Activated CD8-positive, alpha-beta memory T cell treated with anti-CD3 and anti-CD28 coated beads for 4 hours (primary cell): ENCODE measurements at regions not wholly inside any gene's neighbourhood (a gene's known extent, or its start where the extent isn't known, plus 50 kb on each side); places are given as distances from the start of the nearest gene placed in this dataset.

ENCODE experiments used
- DNase-seq, 2 donors: peaks; one replicate each; pipeline ENCODE4 v3.0.0-alpha.2; 2020; ENCODE audit warnings: low read depth in 2 of 2

DNA sequence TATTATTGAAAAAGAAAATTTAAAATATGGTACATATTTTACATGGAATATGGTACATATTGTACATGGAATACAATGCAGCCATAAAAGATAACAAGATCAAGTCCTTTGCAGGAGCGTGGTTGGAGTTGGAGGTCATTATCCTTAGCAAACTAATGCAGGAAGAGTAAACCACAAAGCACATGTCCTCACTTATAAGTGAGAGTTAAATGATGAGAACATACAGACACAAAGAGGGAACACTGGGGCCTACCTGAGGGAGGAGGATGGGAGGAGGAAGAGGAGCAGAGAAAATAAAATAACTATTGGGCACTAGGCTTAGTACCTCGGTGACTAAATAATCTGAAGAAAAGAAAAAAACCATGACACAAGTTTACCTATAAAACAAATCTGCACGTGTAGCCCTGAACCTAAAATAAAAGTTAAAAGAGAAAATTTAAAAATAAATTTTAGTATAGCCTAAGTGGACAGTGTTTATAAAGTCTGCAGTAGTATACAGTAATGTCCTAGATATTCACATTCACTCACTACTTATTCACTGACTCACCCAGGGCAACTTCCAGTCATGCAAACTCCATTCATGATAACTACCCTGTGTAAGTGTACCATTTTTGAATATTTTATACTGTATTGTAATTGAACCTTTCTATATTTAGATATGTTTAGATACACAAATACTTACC, 204.4 kb downstream of the FAM76B start:
- DNase-seq: no peak

DNA sequence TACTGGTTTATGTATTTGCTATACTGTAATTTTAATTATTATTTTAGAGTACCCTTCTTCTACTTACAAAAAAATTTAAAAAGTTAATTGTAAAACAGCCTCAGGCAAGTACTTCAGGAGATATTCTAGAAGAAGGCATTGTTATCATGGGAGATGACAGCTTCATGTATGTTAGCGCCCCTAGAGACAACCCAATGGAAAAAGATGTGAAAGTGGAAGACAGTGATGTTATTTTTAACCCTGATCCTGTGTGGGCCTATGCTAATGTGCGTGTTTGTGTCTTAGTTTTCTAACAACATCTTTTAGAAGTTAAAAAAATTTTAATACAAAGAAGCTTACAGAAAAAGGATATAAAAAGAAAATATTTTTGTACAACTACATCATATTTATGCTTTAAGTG, 205.0 kb downstream of the FAM76B start:
- DNase-seq: no peak

DNA sequence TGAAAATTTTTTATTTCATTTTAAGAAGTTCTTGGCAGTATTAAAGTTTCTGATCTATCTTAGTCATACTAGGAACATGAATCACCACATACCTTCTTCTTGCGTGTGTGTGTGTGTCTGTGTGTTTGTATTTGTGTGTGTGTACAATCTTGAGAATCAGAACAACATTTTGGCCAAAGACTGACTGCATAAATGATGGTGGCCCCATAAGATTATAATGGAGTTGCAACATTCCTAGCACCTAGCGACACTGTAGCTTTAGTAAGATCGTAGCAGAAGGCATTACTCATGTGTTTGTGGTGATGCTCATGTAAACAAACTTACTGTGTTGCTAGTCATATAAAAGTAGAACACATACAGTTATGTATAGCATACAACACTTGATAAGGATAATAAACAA, 205.4 kb downstream of the FAM76B start:
- DNase-seq: no peak

DNA sequence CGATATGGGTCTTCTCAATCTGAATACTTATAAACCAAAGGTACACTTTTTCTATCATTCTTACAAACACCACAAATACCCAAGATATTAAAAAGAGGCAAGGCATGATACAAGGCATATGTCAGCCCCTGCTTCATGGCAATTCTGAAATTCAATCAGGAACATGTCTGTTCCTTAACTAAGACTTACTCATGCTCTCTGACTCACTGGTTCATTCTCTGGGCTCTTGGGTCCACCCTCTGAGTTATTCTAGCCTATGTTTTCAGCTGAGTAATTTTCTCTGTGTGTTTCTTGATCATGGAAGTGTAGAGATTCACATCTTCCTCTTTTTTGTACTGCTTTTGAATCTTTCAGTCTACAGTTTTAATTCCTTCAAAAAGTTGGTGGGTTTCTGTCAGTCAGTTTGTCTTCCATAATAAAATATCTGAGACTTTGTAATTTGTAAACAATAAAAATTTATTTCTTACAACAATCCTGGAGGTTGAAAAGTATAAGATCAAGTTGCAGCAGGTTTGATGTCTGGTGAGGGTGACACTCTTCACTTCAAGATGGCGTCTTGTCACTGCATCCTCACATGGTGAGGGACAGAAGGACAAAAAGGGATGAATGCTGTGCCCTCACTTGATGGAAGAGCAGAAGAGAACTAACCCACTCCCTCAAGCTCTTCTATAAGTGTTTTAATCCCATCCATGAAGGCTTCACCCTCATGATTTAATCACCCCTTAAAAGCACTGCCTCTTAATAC, 211.7 kb downstream of the FAM76B start:
- no peak for DNase-seq

DNA sequence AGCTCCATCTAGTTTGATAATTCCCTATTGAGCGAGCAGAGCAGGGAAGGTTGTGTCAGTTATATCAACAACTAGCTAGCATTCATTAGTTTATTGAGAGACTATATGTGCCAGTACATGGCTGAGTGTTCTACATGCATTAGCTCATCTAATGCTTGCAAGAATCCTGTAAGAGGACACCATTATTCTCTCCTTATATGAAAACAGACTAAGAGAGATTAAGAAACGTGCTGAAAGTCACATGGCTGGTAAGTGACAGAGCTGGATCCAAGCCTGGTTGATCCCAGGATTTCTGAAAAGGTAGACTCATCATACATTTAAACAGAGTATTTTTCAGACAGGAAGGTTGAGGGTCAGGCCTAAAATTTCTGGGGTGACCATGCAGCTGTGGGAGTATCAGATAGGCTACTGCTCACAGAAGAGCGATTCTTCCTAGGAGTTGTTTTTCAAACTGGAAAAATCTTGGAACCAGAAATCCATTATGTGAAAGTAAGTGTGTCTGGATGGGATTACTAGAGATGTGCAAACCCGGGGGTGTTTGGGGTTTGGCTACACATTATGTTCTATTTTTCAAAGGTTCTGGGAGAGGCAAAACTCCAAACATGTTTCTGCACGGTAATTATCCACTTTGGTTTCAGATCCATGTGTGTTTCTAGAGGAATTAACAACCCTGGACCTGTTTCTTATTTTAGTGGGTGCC, 213.3 kb downstream of the FAM76B start:
- DNase-seq: no peak

DNA sequence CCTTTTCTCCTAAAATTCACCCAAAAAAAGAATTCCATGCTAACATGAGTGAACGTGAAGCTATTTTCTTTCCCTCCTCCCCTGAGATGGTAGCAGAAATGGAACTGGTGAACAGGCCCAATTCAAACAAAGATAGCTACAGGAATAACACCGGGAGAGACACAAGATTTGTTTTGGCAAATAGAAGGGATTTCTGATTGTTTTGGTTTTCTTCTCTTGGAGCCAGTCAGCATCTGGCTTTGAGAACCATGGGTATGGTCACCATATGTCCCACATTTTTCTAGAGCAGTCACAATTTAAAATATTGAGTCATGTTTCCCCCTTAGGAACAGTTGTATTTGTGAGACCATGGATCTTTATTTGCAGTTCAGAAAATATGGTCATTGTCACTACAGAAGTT, 214.1 kb downstream of the FAM76B start:
- no peak for DNase-seq

DNA sequence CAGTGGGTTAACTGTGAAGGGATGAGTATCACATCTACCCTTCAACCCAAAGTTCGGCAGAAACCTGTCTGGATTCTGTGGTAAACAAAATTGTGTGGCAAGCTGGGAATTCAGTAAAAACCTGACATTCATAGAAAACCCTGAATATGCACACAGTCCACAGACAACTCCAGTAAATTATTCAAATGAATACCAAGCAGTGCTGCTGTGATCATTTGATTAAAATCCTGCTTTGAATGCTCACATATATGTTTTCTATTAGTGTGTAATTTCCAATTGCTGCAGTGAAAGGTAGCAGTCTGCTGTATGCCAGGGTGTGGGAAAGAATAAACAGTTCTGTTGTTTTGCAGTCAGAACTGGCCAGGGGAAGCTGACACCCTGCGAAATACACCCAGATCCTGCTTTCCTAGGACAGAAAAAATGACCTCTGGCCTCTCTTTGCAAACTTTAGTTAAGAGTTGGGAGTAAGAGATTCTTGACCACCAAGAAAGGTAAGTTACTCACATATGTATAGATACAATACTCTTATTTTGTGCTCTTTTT, 217.8 kb downstream of the FAM76B start:
- no peak for DNase-seq

DNA sequence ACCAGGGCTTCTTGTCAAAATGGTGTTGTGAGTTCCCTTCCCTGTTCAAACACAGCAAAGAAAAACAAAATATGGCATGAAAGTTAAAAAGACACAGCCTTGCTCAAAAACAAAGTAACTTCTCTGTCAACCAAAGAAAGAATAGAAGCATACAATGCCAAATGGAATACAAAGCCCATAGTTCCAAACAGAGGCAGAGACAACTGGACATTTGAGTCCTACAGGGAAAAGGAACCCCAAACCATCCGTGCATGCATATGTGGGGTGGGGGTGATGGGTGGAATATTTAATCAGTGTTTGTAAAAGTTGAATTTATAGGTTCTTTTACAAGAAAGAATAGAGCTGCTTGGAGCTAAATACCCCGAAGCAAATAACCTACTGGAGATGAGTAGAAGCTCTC, 218.7 kb downstream of the FAM76B start:
- no peak for DNase-seq

DNA sequence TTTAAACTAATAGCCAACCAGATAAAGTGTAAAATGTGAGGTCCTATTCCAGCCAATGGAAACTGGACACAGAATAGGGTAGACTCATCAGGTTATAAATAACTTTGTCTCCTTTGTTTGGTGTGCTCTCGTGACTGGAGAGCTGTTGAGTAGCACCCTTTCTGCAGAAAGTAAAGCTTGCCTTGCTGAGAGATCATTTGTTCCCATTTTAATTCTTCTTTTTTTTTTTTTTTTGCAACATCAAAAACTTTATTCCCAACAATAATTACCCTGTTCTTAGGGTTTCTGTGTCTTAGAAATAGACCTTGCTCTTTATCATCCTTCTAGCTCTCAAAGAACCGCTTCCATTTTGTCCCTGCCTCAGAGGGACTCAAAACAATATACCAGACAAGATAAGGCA, 220.4 kb downstream of the FAM76B start:
- DNase-seq: no peak

DNA sequence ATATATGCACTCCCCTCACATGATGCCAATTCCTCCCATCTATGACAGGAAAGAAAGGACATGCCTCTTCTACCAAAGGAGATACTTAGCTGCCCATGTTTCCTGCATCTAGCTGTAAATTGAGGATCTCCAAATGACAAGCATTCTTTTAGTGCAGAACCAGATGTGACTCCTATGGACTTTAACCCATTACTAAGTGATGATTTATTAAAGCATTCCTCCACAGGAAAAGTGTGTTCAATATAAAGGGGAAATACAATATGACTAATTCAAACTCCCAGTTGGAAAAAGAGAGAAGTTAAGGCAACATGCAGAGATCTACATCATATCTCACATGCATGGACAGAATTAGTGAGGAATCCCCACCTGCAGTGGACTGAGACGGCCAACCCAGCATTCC, 221.3 kb downstream of the FAM76B start:
- no peak for DNase-seq

DNA sequence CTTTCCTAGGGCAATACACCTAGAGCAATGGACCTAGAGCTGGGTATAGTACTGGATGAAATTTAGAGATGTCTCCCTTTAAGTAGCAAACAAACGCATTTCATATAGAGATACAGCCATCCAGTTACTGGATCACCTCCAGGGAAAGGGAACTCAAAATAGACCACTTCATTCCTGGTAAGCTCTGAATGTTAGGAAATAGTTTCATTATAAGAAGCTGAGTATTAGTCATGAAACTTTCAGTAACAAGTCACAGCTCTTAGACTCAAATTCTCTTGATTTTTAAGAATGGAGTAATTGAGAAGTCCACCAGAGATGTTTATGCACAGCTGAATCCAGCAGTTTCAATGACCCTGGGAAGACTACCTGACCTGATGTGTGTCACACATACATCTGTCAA, 221.9 kb downstream of the FAM76B start:
- no peak for DNase-seq

DNA sequence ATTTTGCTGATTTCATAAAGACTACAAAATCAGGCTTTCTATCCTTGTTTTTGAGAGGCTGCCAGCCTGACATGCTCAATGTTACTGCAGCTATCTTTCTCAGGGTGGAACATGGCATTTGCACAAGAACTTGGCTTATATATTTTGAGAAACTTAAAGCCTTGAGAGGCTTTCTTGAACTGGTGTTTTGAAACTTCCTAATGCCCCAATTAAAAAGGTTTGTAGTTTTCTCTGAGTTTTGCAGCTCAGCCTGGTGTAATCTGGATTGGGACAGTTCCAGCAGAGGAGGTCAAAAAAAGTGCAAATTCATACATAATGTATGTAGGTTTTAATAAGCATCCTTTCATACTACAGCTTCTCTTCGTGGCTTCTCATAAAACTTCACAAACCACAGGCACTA, 223.4 kb downstream of the FAM76B start:
- DNase-seq: no peak

DNA sequence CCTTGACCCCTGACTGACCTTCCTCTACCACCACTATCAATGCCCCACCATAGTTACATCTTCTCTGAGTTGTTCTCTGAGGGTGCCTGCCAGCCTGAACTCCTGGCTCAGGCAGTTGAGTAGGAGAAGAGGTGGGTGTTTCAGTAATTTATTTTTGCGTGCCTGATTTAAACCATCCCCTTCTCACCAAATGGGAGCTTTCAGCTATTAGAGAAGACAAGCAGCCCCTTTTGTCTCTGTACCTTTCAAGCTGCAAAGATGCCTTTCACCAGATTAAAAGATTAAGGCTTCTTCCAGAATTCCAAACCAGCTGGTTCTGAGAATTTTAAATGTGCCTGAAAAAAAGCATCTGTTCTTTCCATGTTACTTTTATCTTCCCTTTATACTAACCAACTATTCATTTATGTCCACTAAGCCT, 223.8 kb downstream of the FAM76B start:
- no peak for DNase-seq

DNA sequence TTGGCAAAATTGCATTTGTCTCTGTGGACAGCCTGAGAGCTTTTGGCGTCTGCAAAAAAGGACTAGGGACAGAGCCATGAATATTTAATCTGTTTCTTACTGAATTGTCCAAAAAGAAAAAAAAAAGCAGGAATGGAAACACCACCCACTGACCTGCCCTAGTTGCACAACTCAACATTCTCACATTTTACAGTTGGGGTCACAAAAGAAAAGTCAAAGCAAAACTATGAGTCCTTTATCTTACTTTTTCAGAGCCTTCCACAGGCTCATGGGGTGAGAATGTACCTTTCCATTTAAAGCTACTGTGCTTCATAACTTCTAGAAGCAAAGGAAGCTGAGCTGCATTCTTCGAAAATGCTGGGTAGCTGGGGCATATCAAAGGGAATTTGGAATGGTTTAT, 225.7 kb downstream of the FAM76B start:
- DNase-seq: no peak

DNA sequence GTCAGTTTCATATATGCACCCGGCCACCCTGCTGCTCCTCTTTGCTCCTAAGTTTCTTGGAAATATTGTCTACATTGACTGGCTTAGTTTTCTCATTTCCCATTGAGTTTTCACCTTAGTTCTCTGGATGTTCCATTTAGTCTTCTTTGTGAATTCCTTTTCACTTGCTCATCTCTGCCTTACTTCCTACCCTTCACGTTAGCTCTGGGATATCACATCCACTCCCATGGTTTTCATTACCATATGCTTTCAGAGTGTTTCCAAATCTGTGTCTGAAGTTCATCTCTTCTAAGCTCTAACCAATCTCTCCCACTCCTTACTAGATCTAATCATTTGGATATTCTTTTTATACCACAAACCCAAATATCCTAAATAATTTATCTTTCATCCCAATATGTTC, 226.4 kb downstream of the FAM76B start:
- no peak for DNase-seq

DNA sequence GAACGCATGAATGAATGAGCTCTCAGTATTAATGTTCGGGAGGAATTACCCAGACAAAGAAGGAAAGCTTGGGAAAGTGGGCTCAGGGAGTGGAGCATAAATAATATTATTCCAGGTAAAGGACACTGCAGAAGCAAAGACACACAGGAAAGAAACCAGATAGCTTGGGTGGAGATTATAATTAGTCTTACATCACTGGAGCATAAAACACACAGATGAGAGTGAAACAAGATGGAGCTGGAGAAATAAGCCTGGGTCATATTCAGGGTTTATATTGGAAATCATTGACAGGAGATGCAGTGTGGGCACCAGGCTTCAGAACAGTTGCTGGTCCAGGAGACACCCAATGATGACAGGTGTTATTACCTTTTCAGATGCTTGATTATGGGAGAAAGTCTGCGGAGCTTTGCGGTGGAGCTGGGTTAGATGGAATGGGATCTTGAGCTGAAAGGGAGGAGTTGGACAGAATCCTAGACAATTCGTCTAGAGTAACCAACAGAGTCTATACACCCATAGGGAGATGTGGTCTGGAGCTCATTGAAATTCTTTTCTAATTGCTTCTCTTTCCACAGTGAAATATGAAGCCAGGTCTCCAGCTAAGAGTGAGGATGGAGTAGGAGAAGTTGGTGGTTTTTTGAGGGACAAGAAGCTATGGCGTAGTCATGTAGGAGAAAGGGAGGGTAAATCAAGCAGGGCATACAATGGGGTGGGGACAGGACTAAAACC, 227.2 kb downstream of the FAM76B start:
- no peak for DNase-seq

DNA sequence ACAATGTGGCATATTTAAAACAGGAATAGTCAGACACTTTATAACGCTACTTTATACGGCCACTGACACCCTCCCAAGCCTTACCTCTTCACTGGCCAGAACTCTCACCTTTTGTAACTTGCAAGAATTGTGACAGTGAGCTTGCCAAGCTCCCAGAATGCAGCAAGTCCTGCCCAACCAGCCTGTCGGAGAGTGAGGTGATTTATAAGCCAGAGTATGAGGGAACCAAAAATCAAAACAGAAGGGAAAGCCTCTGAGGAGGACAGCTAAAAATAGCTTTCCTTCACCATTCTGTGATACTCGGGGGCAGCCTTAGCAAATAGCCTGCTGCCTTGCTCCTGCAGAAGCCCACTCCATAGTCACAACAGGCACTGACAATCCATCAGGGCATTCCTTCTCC, 229.7 kb downstream of the FAM76B start:
- no peak for DNase-seq

DNA sequence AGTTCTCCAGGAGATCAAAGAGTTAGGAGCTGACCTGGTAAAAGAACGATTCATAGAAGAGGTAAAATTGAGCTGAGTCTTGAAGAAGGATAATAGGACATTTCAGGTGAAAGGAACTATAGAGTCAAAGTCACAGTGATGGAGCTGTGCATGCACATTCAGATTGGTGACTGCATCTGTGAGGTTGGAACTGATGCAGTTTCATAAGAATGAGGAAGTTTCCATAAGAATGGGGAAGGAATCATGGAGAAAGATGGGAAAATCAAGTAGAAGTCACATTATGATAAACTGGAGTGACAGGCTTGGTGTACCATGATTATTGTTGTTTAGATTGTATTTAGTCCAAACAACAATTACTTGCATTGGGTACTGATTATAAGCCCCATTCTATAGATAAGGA, 232.2 kb downstream of the FAM76B start:
- DNase-seq: no peak

DNA sequence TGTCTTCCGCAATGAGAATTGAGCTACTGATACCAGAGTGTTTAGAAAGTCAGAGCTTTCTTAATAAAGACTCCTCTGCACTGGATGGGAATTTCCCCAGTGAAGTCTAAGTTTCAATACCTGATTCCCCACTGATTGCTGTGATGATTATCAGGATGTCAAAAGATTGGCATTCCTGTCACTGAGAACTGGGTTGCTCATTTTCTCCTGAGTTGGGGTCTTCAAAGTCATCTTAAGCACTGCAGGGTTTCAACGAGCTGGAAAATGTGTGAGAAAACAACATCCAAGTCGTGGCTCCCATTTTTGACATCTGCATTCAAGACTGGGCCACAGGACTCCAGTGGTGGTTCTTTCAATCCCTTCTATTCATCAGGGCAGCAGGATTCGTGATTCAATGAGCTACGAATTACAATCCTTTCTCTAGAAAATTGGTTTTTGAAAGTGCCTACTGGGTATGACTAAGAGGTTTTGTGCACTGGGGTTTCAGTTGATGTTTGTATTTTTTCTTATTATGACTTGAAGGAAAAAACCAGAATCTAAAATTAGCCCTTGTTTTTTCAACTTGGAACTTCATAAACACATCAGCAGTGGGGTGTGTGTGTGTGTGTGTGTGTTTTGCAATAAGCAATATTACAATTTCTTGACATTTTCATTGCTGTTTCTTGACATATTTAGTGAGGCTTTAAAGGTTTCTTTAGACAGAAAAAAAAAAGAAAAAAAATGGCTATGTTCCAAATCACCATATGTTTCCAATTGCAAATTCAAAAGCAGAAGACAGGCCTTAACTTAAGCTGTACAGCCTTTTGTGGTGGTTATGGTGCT, 233.0 kb downstream of the FAM76B start:
- DNase-seq: no peak

DNA sequence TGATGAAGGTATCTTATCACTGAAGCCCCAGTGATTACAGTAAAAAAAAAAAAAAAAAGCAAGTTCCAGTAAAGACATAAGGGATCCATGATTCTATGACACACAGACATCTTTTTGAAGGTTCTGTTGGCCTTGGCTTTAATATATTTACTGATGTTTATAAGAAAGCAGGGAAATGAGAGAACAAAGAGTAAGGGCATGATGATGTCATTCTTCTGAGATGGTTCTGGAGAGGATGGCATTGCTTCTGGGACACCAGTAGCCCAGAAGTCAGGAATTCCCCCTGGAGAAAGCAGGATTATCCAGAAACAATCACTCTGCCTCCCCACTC, 233.6 kb downstream of the FAM76B start:
- no peak for DNase-seq

DNA sequence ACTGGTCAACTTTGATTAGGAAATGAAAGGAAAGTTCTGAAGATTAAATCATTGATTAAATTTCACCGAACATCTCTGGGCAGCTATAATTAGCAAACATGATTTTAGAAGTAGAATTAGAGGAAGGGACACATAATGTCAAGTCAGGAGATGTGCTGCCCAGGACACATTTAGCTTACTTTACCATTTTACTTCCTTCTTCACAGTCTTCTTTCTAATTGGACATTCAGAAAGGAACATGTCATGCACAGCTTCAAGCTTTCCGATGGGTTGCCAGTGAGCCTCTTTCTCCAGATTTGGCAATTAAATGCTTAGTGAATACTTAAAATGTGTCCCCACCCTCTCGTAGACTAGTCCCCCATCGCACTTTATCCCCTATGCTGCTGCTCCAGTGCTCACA, 234.7 kb downstream of the FAM76B start:
- DNase-seq: no peak
